ENCODE measurements at regions not wholly inside any gene's neighbourhood (a gene's known extent, or its start where the extent isn't known, plus 50 kb on each side); places are given as distances from the start of the nearest gene placed in this dataset.
A peak's percentile ranks its signal among the peaks of the same experiment; 100 is the strongest.

GRCh38 chr10:118504467-118505205, 90.8 kb downstream of the PRLHR start (continued):
- TF ChIP-seq, protein P1, sequence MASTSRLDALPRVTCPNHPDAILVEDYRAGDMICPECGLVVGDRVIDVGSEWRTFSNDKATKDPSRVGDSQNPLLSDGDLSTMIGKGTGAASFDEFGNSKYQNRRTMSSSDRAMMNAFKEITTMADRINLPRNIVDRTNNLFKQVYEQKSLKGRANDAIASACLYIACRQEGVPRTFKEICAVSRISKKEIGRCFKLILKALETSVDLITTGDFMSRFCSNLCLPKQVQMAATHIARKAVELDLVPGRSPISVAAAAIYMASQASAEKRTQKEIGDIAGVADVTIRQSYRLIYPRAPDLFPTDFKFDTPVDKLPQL (IDR thresholded peaks at IDR 0.05; ENCODE audit: extremely low read depth, insufficient read length): no peak
- TF ChIP-seq ZNF347 (CRISPR knock-in tag; IDR thresholded peaks at IDR 0.05; ENCODE audit: low read depth): no peak
- TF ChIP-seq RBM17 (IDR thresholded peaks at IDR 0.05; ENCODE audit: borderline replicate concordance, low read depth, low read length): no peak
- TF ChIP-seq, protein P2, sequence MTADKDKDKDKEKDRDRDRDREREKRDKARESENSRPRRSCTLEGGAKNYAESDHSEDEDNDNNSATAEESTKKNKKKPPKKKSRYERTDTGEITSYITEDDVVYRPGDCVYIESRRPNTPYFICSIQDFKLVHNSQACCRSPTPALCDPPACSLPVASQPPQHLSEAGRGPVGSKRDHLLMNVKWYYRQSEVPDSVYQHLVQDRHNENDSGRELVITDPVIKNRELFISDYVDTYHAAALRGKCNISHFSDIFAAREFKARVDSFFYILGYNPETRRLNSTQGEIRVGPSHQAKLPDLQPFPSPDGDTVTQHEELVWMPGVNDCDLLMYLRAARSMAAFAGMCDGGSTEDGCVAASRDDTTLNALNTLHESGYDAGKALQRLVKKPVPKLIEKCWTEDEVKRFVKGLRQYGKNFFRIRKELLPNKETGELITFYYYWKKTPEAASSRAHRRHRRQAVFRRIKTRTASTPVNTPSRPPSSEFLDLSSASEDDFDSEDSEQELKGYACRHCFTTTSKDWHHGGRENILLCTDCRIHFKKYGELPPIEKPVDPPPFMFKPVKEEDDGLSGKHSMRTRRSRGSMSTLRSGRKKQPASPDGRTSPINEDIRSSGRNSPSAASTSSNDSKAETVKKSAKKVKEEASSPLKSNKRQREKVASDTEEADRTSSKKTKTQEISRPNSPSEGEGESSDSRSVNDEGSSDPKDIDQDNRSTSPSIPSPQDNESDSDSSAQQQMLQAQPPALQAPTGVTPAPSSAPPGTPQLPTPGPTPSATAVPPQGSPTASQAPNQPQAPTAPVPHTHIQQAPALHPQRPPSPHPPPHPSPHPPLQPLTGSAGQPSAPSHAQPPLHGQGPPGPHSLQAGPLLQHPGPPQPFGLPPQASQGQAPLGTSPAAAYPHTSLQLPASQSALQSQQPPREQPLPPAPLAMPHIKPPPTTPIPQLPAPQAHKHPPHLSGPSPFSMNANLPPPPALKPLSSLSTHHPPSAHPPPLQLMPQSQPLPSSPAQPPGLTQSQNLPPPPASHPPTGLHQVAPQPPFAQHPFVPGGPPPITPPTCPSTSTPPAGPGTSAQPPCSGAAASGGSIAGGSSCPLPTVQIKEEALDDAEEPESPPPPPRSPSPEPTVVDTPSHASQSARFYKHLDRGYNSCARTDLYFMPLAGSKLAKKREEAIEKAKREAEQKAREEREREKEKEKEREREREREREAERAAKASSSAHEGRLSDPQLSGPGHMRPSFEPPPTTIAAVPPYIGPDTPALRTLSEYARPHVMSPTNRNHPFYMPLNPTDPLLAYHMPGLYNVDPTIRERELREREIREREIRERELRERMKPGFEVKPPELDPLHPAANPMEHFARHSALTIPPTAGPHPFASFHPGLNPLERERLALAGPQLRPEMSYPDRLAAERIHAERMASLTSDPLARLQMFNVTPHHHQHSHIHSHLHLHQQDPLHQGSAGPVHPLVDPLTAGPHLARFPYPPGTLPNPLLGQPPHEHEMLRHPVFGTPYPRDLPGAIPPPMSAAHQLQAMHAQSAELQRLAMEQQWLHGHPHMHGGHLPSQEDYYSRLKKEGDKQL (CRISPR knock-in tag; IDR thresholded peaks at IDR 0.05; ENCODE audit: borderline replicate concordance): no peak
- TF ChIP-seq ZBTB7A (IDR thresholded peaks at IDR 0.05; ENCODE audit: borderline replicate concordance, control insufficient read depth, low read depth, low read length): no peak
- no peak for TF ChIP-seq POLR2A (conservative IDR thresholded peaks at IDR 0.05)
- TF ChIP-seq ZNF583 (CRISPR knock-in tag; IDR thresholded peaks at IDR 0.05): no peak
- no peak for TF ChIP-seq SIX5 (IDR thresholded peaks at IDR 0.05; ENCODE audit: borderline replicate concordance in 1 of 2, insufficient read depth in 1 of 2, low read depth in 1 of 2, low read length in 2 of 2)
- no peak for TF ChIP-seq ZNF253 (CRISPR knock-in tag; conservative IDR thresholded peaks at IDR 0.05)
- peak; percentile 30; the same call in 1 of the 2 replicates for TF ChIP-seq CEBPB (tag; IDR thresholded peaks at IDR 0.05)
- peak; percentile 71 for TF ChIP-seq FOSL1 (tag; conservative IDR thresholded peaks at IDR 0.05)
- TF ChIP-seq, protein P3, sequence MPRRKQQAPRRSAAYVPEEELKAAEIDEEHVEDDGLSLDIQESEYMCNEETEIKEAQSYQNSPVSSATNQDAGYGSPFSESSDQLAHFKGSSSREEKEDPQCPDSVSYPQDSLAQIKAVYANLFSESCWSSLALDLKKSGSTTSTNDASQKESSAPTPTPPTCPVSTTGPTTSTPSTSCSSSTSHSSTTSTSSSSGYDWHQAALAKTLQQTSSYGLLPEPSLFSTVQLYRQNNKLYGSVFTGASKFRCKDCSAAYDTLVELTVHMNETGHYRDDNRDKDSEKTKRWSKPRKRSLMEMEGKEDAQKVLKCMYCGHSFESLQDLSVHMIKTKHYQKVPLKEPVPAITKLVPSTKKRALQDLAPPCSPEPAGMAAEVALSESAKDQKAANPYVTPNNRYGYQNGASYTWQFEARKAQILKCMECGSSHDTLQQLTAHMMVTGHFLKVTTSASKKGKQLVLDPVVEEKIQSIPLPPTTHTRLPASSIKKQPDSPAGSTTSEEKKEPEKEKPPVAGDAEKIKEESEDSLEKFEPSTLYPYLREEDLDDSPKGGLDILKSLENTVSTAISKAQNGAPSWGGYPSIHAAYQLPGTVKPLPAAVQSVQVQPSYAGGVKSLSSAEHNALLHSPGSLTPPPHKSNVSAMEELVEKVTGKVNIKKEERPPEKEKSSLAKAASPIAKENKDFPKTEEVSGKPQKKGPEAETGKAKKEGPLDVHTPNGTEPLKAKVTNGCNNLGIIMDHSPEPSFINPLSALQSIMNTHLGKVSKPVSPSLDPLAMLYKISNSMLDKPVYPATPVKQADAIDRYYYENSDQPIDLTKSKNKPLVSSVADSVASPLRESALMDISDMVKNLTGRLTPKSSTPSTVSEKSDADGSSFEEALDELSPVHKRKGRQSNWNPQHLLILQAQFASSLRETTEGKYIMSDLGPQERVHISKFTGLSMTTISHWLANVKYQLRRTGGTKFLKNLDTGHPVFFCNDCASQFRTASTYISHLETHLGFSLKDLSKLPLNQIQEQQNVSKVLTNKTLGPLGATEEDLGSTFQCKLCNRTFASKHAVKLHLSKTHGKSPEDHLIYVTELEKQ (CRISPR knock-in tag; IDR thresholded peaks at IDR 0.05): no peak
- TF ChIP-seq PCBP1 (IDR thresholded peaks at IDR 0.05; ENCODE audit: low read depth, low read length, poor library complexity, severe bottlenecking): no peak
- no peak for TF ChIP-seq MEF2D (tag; conservative IDR thresholded peaks at IDR 0.05; ENCODE audit: low read depth)
- no peak for TF ChIP-seq RFX7 (CRISPR knock-in tag; IDR thresholded peaks at IDR 0.05)
- TF ChIP-seq PURB (CRISPR knock-in tag; IDR thresholded peaks at IDR 0.05; ENCODE audit: low read depth): no peak
- no peak for TF ChIP-seq PPARD (CRISPR knock-in tag; IDR thresholded peaks at IDR 0.05)
- TF ChIP-seq MAFG (tag; conservative IDR thresholded peaks at IDR 0.05): peak; percentile 68

Data from K562 (cell line).